Neural cell (in vitro differentiated cells): ENCODE measurements at regions not wholly inside any gene's neighbourhood (a gene's known extent, or its start where the extent isn't known, plus 50 kb on each side); places are given as distances from the start of the nearest gene placed in this dataset.

Experiments
- H2AFZ ChIP-seq: fragments of 200-600, 300-800 bp; sonication (generic), shearing (Covaris generic); 2 replicates; pipeline ENCODE4 v1.6.0; 2014; ENCODE audit warnings: low read depth, mild to moderate bottlenecking, antibody characterized with exemption, low read length, moderate library complexity
- H3F3A ChIP-seq: fragments of 200-600 bp; shearing (Covaris generic); 2 replicates; pipeline ENCODE4 v1.6.1; 2016; ENCODE audit warnings: mild to moderate bottlenecking, moderate library complexity, mixed read lengths, antibody characterized with exemption, low read length; ENCODE audit not compliant: insufficient read depth, poor library complexity, severe bottlenecking
- H3K27ac ChIP-seq: fragments of 200-600, 300-800 bp; sonication (generic), shearing (Covaris generic); 2 replicates; pipeline ENCODE4 v1.5.1; 2014; ENCODE audit warnings: mild to moderate bottlenecking, low read length, moderate library complexity
- H3K27me3 ChIP-seq: fragments of 300-800, 200-600 bp; sonication (generic), shearing (Covaris generic); 2 replicates; pipeline ENCODE4 v1.6.0; 2014; ENCODE audit warnings: mild to moderate bottlenecking, low read depth, low read length, moderate library complexity; ENCODE audit not compliant: insufficient read depth
- H3K36me3 ChIP-seq: fragments of 300-800, 200-600 bp; sonication (generic), shearing (Covaris generic); 2 replicates; pipeline ENCODE4 v1.5.1; 2014; ENCODE audit warnings: mild to moderate bottlenecking, antibody characterized with exemption, low read length, moderate library complexity; ENCODE audit not compliant: insufficient read depth
- H3K4me2 ChIP-seq: fragments of 300-800, 200-600 bp; sonication (generic), shearing (Covaris generic); 2 replicates; pipeline ENCODE4 v1.6.0; 2014; ENCODE audit warnings: mild to moderate bottlenecking, low read length
- H3K4me3 ChIP-seq: fragments of 300-800, 200-600 bp; sonication (generic), shearing (Covaris generic); 2 replicates; pipeline ENCODE4 v1.5.1; 2014; ENCODE audit warnings: mild to moderate bottlenecking, low read length, moderate library complexity
- H3K79me2 ChIP-seq: fragments of 200-600 bp; shearing (Covaris generic); replicated peaks from 2 replicates; pipeline ENCODE4 v1.6.0; 2014; ENCODE audit warnings: mild to moderate bottlenecking, low read length, moderate library complexity; ENCODE audit not compliant: insufficient read depth
- H3K9ac ChIP-seq: fragments of 300-800, 200-600 bp; sonication (generic), shearing (Covaris generic); 2 replicates; pipeline ENCODE4 v1.6.1; 2016; ENCODE audit warnings: mild to moderate bottlenecking, low read length, mixed read lengths
- H3K9me2 ChIP-seq: fragments of 200-600 bp; shearing (Covaris generic); 2 replicates; pipeline ENCODE4 v1.6.1; 2016; ENCODE audit warnings: mild to moderate bottlenecking, low read length, mixed read lengths; ENCODE audit not compliant: insufficient read depth
- H3K9me3 ChIP-seq: fragments of 200-600, 300-800 bp; sonication (generic), shearing (Covaris generic); 2 replicates; pipeline ENCODE4 v1.6.1; 2016; ENCODE audit warnings: mild to moderate bottlenecking, mixed run types, low read length, moderate library complexity, mixed read lengths
- H4K20me1 ChIP-seq: fragments of 200-600 bp; shearing (Covaris generic); 2 replicates; pipeline ENCODE4 v1.6.1; 2016; ENCODE audit warnings: mild to moderate bottlenecking, mixed run types; ENCODE audit not compliant: insufficient read depth
- CTCF ChIP-seq: fragments of 450-650 bp; IDR thresholded peaks from 2 replicates; pipeline ENCODE4 v1.5.1; 2014; ENCODE audit warnings: antibody characterized with exemption, mild to moderate bottlenecking, moderate library complexity; ENCODE audit not compliant: poor library complexity, severe bottlenecking
- EP300 ChIP-seq: fragments of 450-650 bp; conservative IDR thresholded peaks from 2 replicates; pipeline ENCODE4 v1.6.1; 2014; ENCODE audit warnings: antibody characterized with exemption, mild to moderate bottlenecking, moderate library complexity; ENCODE audit not compliant: poor library complexity, severe bottlenecking
- EZH2 ChIP-seq: fragments of 200-600, 300-800 bp; shearing (Covaris generic), sonication (generic); IDR thresholded peaks from 2 replicates; pipeline ENCODE4 v1.6.1; 2014; ENCODE audit warnings: antibody characterized with exemption, low read length, borderline replicate concordance, mild to moderate bottlenecking; ENCODE audit not compliant: insufficient read depth, poor library complexity, severe bottlenecking
- MXI1 ChIP-seq: fragments of 450-650 bp; conservative IDR thresholded peaks from 2 replicates; pipeline ENCODE4 v1.6.1; 2014; ENCODE audit warnings: antibody characterized with exemption, mild to moderate bottlenecking; ENCODE audit not compliant: poor library complexity, severe bottlenecking
- POLR2AphosphoS5 ChIP-seq: IDR thresholded peaks from 2 replicates; pipeline ENCODE4 v1.6.1; 2012
- RAD21 ChIP-seq: fragments of 450-650 bp; conservative IDR thresholded peaks from 2 replicates; pipeline ENCODE4 v1.6.1; 2014; ENCODE audit warnings: antibody characterized with exemption, mild to moderate bottlenecking, moderate library complexity
- REST ChIP-seq: IDR thresholded peaks from 2 replicates; pipeline ENCODE4 v1.6.1; 2012; ENCODE audit warnings: borderline replicate concordance
- SMC3 ChIP-seq: fragments of 450-650 bp; conservative IDR thresholded peaks from 2 replicates; pipeline ENCODE4 v1.6.1; 2014; ENCODE audit warnings: antibody characterized with exemption, mild to moderate bottlenecking, moderate library complexity; ENCODE audit not compliant: poor library complexity
- TAF1 ChIP-seq: IDR thresholded peaks from 2 replicates; pipeline ENCODE4 v1.6.1; 2012; ENCODE audit warnings: low read depth

DNA sequence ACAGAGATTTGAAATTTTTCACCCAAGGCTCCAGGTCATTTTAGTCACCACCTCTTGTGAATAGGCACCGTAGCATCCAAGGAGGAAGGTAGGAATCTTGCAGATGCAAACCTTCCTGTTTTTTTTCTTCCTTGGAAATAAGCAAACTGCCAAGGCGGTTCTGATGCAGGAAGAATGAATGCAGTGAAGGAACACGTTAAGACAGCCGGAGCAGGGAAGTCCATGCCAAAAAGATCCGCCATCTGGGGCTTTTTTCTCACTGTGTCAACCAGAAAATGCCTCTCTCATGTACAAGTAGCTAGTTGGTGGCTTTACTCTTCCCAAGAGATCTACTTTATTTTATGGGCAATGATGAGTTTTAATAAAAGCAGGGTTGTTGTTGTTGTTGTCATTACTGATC is 142.4 kb downstream of the ZIC5 start:
- TF ChIP-seq POLR2AphosphoS5 (no peak), SMC3 (no peak), CTCF (no peak), EZH2 (no peak), MXI1 (no peak), RAD21 (no peak), TAF1 (no peak), EP300 (no peak), REST (no peak)
- H3K79me2 ChIP-seq, result no peaks in the 10 kb centered on the region
- H3K4me3 ChIP-seq, result no peak overlapping the region
- no peak overlapping the region for H3K27ac ChIP-seq
- H3K9me2 ChIP-seq, result no peaks in the 10 kb centered on the region
- H3K9ac ChIP-seq, result no peak overlapping the region
- H3K4me2 ChIP-seq, result no peak overlapping the region
- no peaks in the 10 kb centered on the region for H3K9me3 ChIP-seq
- H2AFZ ChIP-seq, result no peak overlapping the region
- no peaks in the 10 kb centered on the region for H3K36me3 ChIP-seq
- no peaks in the 10 kb centered on the region for H3F3A ChIP-seq
- no peaks in the 10 kb centered on the region for H3K27me3 ChIP-seq
- H4K20me1 ChIP-seq, result no peaks in the 10 kb centered on the region

DNA sequence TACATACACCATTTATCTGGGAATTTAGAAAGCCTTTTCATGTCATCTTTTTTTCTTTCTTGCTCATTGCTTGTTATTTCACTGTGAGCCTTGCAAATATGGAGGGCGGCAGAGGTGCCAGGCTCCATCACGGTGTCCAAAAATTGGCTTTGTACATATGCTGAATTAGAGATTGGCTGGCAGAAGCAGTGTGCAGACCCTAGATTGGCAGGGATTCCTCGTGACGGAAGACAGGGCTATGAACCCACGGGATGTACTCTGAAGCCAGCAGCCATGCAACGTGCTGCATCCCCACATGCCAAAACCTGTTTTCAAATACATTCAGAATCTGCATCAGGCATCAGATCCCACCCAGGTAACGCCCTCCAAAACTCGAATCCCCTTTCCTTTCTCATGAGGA is 142.8 kb downstream of the ZIC5 start:
- no peaks in the 10 kb centered on the region for H4K20me1 ChIP-seq
- no peak for TF ChIP-seq EZH2
- no peak for TF ChIP-seq TAF1
- TF ChIP-seq EP300, result no peak
- TF ChIP-seq RAD21, result no peak
- no peak for TF ChIP-seq REST
- TF ChIP-seq CTCF, result no peak
- no peaks in the 10 kb centered on the region for H3K36me3 ChIP-seq
- H2AFZ ChIP-seq, result no peak overlapping the region
- H3K9me2 ChIP-seq, result no peaks in the 10 kb centered on the region
- H3K4me3 ChIP-seq, result no peak overlapping the region
- no peaks in the 10 kb centered on the region for H3K27me3 ChIP-seq
- no peak overlapping the region for H3K4me2 ChIP-seq
- no peak overlapping the region for H3K27ac ChIP-seq
- no peaks in the 10 kb centered on the region for H3K9me3 ChIP-seq
- no peak overlapping the region for H3K9ac ChIP-seq
- no peaks in the 10 kb centered on the region for H3F3A ChIP-seq
- no peaks in the 10 kb centered on the region for H3K79me2 ChIP-seq
